Ectodermal cell (in vitro differentiated cells): ENCODE measurements at regions not wholly inside any gene's neighbourhood (a gene's known extent, or its start where the extent isn't known, plus 50 kb on each side); places are given as distances from the start of the nearest gene placed in this dataset.

Experiments
- H3K27ac ChIP-seq: 2 replicates; pipeline ENCODE4 v1.7.0; 2013; ENCODE audit warnings: mild to moderate bottlenecking, low read depth, low read length; ENCODE audit not compliant: insufficient read depth, poor library complexity, severe bottlenecking
- H3K27me3 ChIP-seq: 2 replicates; pipeline ENCODE4 v1.7.0; 2013; ENCODE audit warnings: mild to moderate bottlenecking, low read length; ENCODE audit not compliant: insufficient read depth, control insufficient read depth, poor library complexity, severe bottlenecking
- H3K36me3 ChIP-seq: one replicate; pipeline ENCODE4 v1.7.0; 2013; ENCODE audit warnings: low read length; ENCODE audit not compliant: control insufficient read depth, insufficient read depth
- H3K4me1 ChIP-seq: one replicate; pipeline ENCODE4 v1.7.0; 2013; ENCODE audit warnings: low read length; ENCODE audit not compliant: control insufficient read depth, insufficient read depth
- H3K4me3 ChIP-seq: 2 replicates; pipeline ENCODE4 v1.7.0; 2013; ENCODE audit warnings: low read depth, low read length, control low read depth; ENCODE audit not compliant: insufficient read depth
- H3K9me3 ChIP-seq: 2 replicates; pipeline ENCODE4 v1.7.0; 2013; ENCODE audit warnings: mild to moderate bottlenecking, low read length, moderate library complexity; ENCODE audit not compliant: control insufficient read depth
- WGBS, 2 experiments: methylation state at CpG; one replicate each; pipeline ENCODE4 v1.1.7; 2013; ENCODE audit warnings: missing lambda C conversion rate in 2 of 2; 5-methylcytosine and 5-hydroxymethylcytosine counted together

GRCh38 chr18:77708826-77709506 lies 459.3 kb downstream of the GALR1 start:
- Histone ChIP-seq H3K9me3 (no peaks in the 10 kb centered on the region), H3K27ac (no peak overlapping the region), H3K27me3 (no peaks in the 10 kb centered on the region), H3K36me3 (no peaks in the 10 kb centered on the region), H3K4me1 (no peaks in the 10 kb centered on the region), H3K4me3 (no peak overlapping the region)
- WGBS, 2 experiments: 85 to 88% methylated on average over 3 of the region's 4 CpGs

- Histone ChIP-seq H3K4me3 (no peak overlapping the region), H3K27me3 (no peaks in the 10 kb centered on the region), H3K27ac (no peak overlapping the region), H3K9me3 (no peaks in the 10 kb centered on the region), H3K4me1 (no peaks in the 10 kb centered on the region), H3K36me3 (no peaks in the 10 kb centered on the region)
- 63% methylated on average over 1 of the region's 3 CpGs; no CpG with 5 or more reads in 1 of the 2 experiments for WGBS, 2 experiments
These were observed 461.4 kb downstream of the GALR1 start for GRCh38 chr18:77711096-77711495.

- no peak overlapping the region for H3K27ac ChIP-seq
- no peaks in the 10 kb centered on the region for H3K9me3 ChIP-seq
- H3K27me3 ChIP-seq: no peaks in the 10 kb centered on the region
- no peaks in the 10 kb centered on the region for H3K36me3 ChIP-seq
- WGBS, 2 experiments: 90 to 93% methylated on average over 8 of the region's 8 CpGs
- H3K4me1 ChIP-seq: no peaks in the 10 kb centered on the region
- no peak overlapping the region for H3K4me3 ChIP-seq
These were observed 465.1 kb downstream of the GALR1 start for GRCh38 chr18:77714716-77715115.

GRCh38 chr18:77716282-77716681 lies 466.6 kb downstream of the GALR1 start:
- Histone ChIP-seq H3K27me3 (no peaks in the 10 kb centered on the region), H3K4me1 (no peaks in the 10 kb centered on the region), H3K9me3 (no peaks in the 10 kb centered on the region), H3K4me3 (no peak overlapping the region), H3K36me3 (no peaks in the 10 kb centered on the region), H3K27ac (no peak overlapping the region)
- WGBS, 2 experiments: 75% methylated on average over 5 of the region's 5 CpGs

GRCh38 chr18:77733292-77733903 lies 483.8 kb downstream of the GALR1 start:
- no peaks in the 10 kb centered on the region for H3K27me3 ChIP-seq
- no peaks in the 10 kb centered on the region for H3K9me3 ChIP-seq
- H3K4me1 ChIP-seq: no peaks in the 10 kb centered on the region
- H3K36me3 ChIP-seq: no peaks in the 10 kb centered on the region
- H3K4me3 ChIP-seq: no peak overlapping the region
- WGBS, 2 experiments: 86 to 91% methylated on average over 19 of the region's 19 CpGs
- no peak overlapping the region for H3K27ac ChIP-seq

GRCh38 chr18:77736842-77737241 lies 487.2 kb downstream of the GALR1 start:
- Histone ChIP-seq H3K36me3 (no peaks in the 10 kb centered on the region), H3K27me3 (no peaks in the 10 kb centered on the region), H3K4me3 (no peak overlapping the region), H3K9me3 (no peaks in the 10 kb centered on the region), H3K27ac (no peak overlapping the region), H3K4me1 (no peaks in the 10 kb centered on the region)
- 87 to 89% methylated on average over 3 to 4 of the region's 4 CpGs for WGBS, 2 experiments

GRCh38 chr18:77737405-77737804 lies 487.8 kb downstream of the GALR1 start:
- no peaks in the 10 kb centered on the region for H3K36me3 ChIP-seq
- H3K4me1 ChIP-seq: no peaks in the 10 kb centered on the region
- H3K9me3 ChIP-seq: no peaks in the 10 kb centered on the region
- no peak overlapping the region for H3K27ac ChIP-seq
- H3K4me3 ChIP-seq: no peak overlapping the region
- H3K27me3 ChIP-seq: no peaks in the 10 kb centered on the region
- 90 to 92% methylated on average over 7 of the region's 7 CpGs for WGBS, 2 experiments

GRCh38 chr18:77749089-77749488 lies 499.4 kb downstream of the GALR1 start:
- no peaks in the 10 kb centered on the region for H3K9me3 ChIP-seq
- no peaks in the 10 kb centered on the region for H3K4me1 ChIP-seq
- WGBS, 2 experiments: 31 to 44% methylated on average over 5 to 6 of the region's 6 CpGs
- H3K27ac ChIP-seq: no peak overlapping the region
- no peaks in the 10 kb centered on the region for H3K36me3 ChIP-seq
- H3K4me3 ChIP-seq: no peak overlapping the region
- H3K27me3 ChIP-seq: no peaks in the 10 kb centered on the region

- no peaks in the 10 kb centered on the region for H3K27me3 ChIP-seq
- no peak overlapping the region for H3K4me3 ChIP-seq
- H3K4me1 ChIP-seq: no peaks in the 10 kb centered on the region
- no peaks in the 10 kb centered on the region for H3K9me3 ChIP-seq
- no peak overlapping the region for H3K27ac ChIP-seq
- WGBS, 2 experiments: 93 to 94% methylated on average over 6 to 7 of the region's 7 CpGs
- H3K36me3 ChIP-seq: no peaks in the 10 kb centered on the region
These were observed 500.4 kb downstream of the GALR1 start for GRCh38 chr18:77750006-77750405.

- Histone ChIP-seq H3K9me3 (no peaks in the 10 kb centered on the region), H3K27ac (no peak overlapping the region), H3K27me3 (no peaks in the 10 kb centered on the region), H3K4me1 (no peaks in the 10 kb centered on the region), H3K36me3 (no peaks in the 10 kb centered on the region), H3K4me3 (no peak overlapping the region)
- 22 to 23% methylated on average over 7 of the region's 7 CpGs for WGBS, 2 experiments
These were observed 504.9 kb downstream of the GALR1 start for GRCh38 chr18:77754475-77755044.
